CD8-positive, alpha-beta memory T cell (primary cell): ENCODE measurements at regions not wholly inside any gene's neighbourhood (a gene's known extent, or its start where the extent isn't known, plus 50 kb on each side); places are given as distances from the start of the nearest gene placed in this dataset.

Experiments used
- CTCF ChIA-PET: fragments of 350-600 bp; sonication (Branson Sonifier 250); formaldehyde crosslinking; loops from one replicate; lab custom pipeline; 2021; ENCODE audit warnings: antibody characterized with exemption; lab: Charles Lee
- POLR2A ChIA-PET: fragments of 350-600 bp; sonication (Branson Sonifier 250); formaldehyde crosslinking; loops from one replicate; lab custom pipeline; 2021; ENCODE audit warnings: antibody characterized with exemption; lab: Charles Lee
- DNase-seq, 5 donors: peaks; one replicate each; pipeline versions ENCODE4 v3.0.0 to v3.0.0-alpha.2; 2020 to 2022; ENCODE audit warnings: mixed read lengths in 1 of 5
- H3K27ac ChIP-seq: one replicate; pipeline ENCODE4 v1.7.0; 2013; ENCODE audit warnings: low read depth, mild to moderate bottlenecking, low read length, moderate library complexity
- H3K27me3 ChIP-seq: 2 replicates; pipeline ENCODE4 v1.7.0; 2013; ENCODE audit warnings: low read length, mild to moderate bottlenecking; ENCODE audit not compliant: insufficient read depth, poor library complexity, severe bottlenecking
- H3K36me3 ChIP-seq: 2 replicates; pipeline ENCODE4 v1.7.0; 2013; ENCODE audit warnings: mild to moderate bottlenecking, low read length, moderate library complexity; ENCODE audit not compliant: insufficient read depth
- H3K4me1 ChIP-seq: 2 replicates; pipeline ENCODE4 v1.7.0; 2013; ENCODE audit warnings: mild to moderate bottlenecking, low read length, moderate library complexity; ENCODE audit not compliant: insufficient read depth
- H3K4me3 ChIP-seq: 2 replicates; pipeline ENCODE4 v1.7.0; 2013; ENCODE audit warnings: mild to moderate bottlenecking, low read length
- H3K9me3 ChIP-seq: 2 replicates; pipeline ENCODE4 v1.7.0; 2013; ENCODE audit warnings: mild to moderate bottlenecking, low read length
- H3K27ac Mint-ChIP-seq, 8 donors: one replicate each; pipeline ENCODE4 v1.8.0; 2020 to 2021; ENCODE audit warnings: mixed read lengths in 8 of 8, mild to moderate bottlenecking in 6 of 8, inconsistent platforms in 3 of 8, moderate library complexity in 3 of 8
- H3K27me3 Mint-ChIP-seq, 2 donors: one replicate each; pipeline ENCODE4 v1.8.0; 2020 to 2021; ENCODE audit warnings: mixed read lengths in 2 of 2, mild to moderate bottlenecking in 1 of 2, moderate library complexity in 1 of 2
- H3K36me3 Mint-ChIP-seq, 3 donors: one replicate each; pipeline ENCODE4 v1.8.0; 2020 to 2021; ENCODE audit warnings: mixed read lengths in 3 of 3, inconsistent platforms in 1 of 3, mild to moderate bottlenecking in 1 of 3
- H3K4me1 Mint-ChIP-seq, 3 donors: one replicate each; pipeline ENCODE4 v1.8.0; 2020 to 2021; ENCODE audit warnings: mixed read lengths in 3 of 3, inconsistent platforms in 1 of 3, mild to moderate bottlenecking in 1 of 3
- H3K4me3 Mint-ChIP-seq, 7 donors: one replicate each; pipeline ENCODE4 v1.8.0; 2020 to 2021; ENCODE audit warnings: mixed read lengths in 7 of 7, mild to moderate bottlenecking in 6 of 7, moderate library complexity in 4 of 7, inconsistent platforms in 2 of 7
- H3K9me3 Mint-ChIP-seq, 5 donors: one replicate each; pipeline ENCODE4 v1.8.0; 2020 to 2022; ENCODE audit warnings: mixed read lengths in 5 of 5, mild to moderate bottlenecking in 3 of 5, moderate library complexity in 2 of 5, inconsistent platforms in 1 of 5

DNA sequence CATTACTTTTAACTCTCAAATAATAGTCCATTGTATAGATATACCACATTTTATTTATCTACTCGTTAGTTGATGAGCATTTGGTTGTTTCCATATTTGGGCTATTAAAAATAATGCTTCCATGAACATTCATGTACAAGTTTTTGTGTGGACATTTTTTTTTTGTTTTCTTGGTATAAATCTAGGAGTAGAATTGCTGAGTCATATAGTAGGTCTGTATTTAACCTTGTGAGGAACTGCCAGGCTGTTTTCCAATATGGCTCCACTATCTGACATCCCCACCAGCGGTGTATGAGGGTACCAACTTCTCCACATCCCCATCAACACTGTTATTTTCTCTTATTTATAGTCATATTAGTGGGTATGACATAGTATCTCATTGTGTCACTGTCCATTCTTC, 143.1 kb downstream of the RAP2A start:
- CTCF ChIA-PET: interaction anchor here (1.4 kb wide), 1 partner anchor 8 kb away, joined by 3 read pairs; no protein-coding TSS in a partner anchor
- no peak for DNase-seq
- Histone ChIP-seq H3K4me3 (no peak overlapping the region), H3K36me3 (no peaks in the 10 kb centered on the region), H3K27me3 (no peaks in the 10 kb centered on the region), H3K4me1 (no peaks in the 10 kb centered on the region), H3K9me3 (no peaks in the 10 kb centered on the region), H3K27ac (no peak overlapping the region)
- Mint-ChIP-seq H3K36me3 (no peaks in the 10 kb centered on the region), H3K27ac (no peak overlapping the region), H3K27me3 (peaks cover 2 to 4% of the 10 kb centered on the region in 2 donors), H3K9me3 (peaks cover 0 to 2% (median 0%) of the 10 kb centered on the region in 5 donors), H3K4me1 (no peaks in the 10 kb centered on the region), H3K4me3 (no peak overlapping the region)
- POLR2A ChIA-PET: no interaction called here

DNA sequence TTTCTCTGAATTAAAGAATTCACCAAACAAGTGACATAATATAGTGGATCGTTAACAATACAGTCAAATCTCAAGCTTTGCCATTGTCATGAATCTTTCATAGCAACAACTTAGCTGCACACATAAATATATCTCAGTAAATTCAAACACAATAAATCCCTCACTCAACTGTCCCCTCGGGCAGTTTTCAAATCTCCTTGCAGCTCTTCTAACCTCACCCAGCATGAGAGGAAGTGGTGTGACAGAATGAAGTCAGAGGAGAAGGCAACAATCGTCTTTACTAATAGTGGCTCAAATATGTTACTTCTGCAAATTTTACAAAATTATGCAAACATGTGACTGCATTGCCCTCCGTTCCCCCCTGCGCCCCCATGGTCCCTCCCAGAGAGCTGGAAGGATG, 148.2 kb downstream of the RAP2A start:
- Mint-ChIP-seq H3K4me1 (no peaks in the 10 kb centered on the region), H3K4me3 (no peak overlapping the region), H3K9me3 (peaks cover 0 to 3% (median 0%) of the 10 kb centered on the region in 5 donors), H3K36me3 (peaks cover 0 to 3% (median 0%) of the 10 kb centered on the region in 3 donors), H3K27me3 (peaks cover 8 to 20% of the 10 kb centered on the region in 2 donors), H3K27ac (peak overlapping the region in 1 of 8 donors; percentile 74)
- ChIA-PET POLR2A (no interaction called here), CTCF (no interaction called here)
- H3K4me3 ChIP-seq: no peak overlapping the region
- H3K36me3 ChIP-seq: no peaks in the 10 kb centered on the region
- H3K9me3 ChIP-seq: no peaks in the 10 kb centered on the region
- no peaks in the 10 kb centered on the region for H3K4me1 ChIP-seq
- no peak for DNase-seq
- no peak overlapping the region for H3K27ac ChIP-seq
- no peaks in the 10 kb centered on the region for H3K27me3 ChIP-seq

DNA sequence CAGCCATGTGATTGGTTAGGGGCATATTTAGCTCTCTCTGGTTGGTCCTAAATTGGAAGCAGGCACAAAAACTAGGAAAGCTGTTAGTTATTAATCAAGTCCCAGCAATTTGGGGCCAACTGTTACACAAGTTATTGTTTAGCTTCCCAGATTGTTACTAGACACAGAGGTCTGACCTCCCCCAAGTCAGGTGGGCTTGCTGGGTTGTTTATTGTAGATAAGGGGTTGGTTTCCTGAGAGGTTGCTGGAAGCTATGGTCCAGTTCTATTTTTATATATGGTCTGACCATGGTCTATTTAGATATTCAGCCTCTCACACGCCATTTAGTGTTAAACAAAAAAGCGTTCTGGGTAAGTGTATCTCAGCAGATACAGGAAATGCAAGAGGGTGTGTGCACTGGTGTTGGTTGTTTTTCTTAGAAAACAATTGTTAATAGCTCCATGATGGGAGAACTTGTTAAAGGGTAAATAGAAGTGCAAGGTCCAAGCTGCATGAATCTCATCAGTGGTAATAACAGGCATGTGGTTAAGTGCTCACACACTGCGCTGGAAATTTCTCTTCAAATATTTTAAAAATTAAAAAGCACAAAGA, 150.0 kb downstream of the RAP2A start:
- Mint-ChIP-seq H3K4me3 (peak overlapping the region in 2 of 7 donors; percentile 11 to 20), H3K27ac (peak overlapping the region in 4 of 8 donors; percentile 25 to 88 (median 62)), H3K27me3 (peaks cover 10 to 20% of the 10 kb centered on the region in 2 donors), H3K36me3 (peaks cover 0 to 3% (median 0%) of the 10 kb centered on the region in 3 donors), H3K4me1 (no peaks in the 10 kb centered on the region), H3K9me3 (peaks cover 0 to 3% (median 0%) of the 10 kb centered on the region in 5 donors)
- no peaks in the 10 kb centered on the region for H3K27me3 ChIP-seq
- no peak overlapping the region for H3K4me3 ChIP-seq
- H3K4me1 ChIP-seq: no peaks in the 10 kb centered on the region
- DNase-seq: no peak
- H3K9me3 ChIP-seq: no peaks in the 10 kb centered on the region
- H3K27ac ChIP-seq: no peak overlapping the region
- ChIA-PET POLR2A (no interaction called here), CTCF (no interaction called here)
- H3K36me3 ChIP-seq: no peaks in the 10 kb centered on the region

DNA sequence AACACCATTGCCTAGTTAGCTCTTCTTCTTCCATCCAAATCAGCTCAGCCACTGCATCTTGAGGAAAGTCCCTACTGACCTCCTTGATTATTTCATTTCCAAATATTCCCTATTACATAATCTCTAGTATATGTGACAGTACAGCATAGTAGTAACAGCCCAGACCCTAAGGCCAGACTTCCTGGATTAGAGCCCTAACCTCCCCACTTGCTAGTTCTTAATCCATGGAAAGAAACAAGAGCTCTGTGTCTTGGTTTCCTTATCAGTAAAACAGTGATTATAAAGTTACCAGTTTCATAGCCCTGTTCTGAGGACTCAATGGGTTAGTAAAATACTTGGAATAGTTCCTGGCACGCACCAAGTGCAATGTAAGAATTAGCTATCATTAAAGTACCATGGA, 153.0 kb downstream of the RAP2A start:
- ChIA-PET POLR2A (no interaction called here), CTCF (interaction anchor here (1.3 kb wide), 1 partner anchor 18 kb away, joined by 3 read pairs; no protein-coding TSS in a partner anchor)
- peaks cover 0 to 3% (median 0%) of the 10 kb centered on the region in 3 donors for H3K36me3 Mint-ChIP-seq
- Histone ChIP-seq H3K4me1 (no peaks in the 10 kb centered on the region), H3K36me3 (no peaks in the 10 kb centered on the region), H3K27ac (no peak overlapping the region), H3K27me3 (no peaks in the 10 kb centered on the region), H3K9me3 (no peaks in the 10 kb centered on the region), H3K4me3 (no peak overlapping the region)
- peak overlapping the region in 1 of 8 donors; percentile 44 for H3K27ac Mint-ChIP-seq
- H3K4me3 Mint-ChIP-seq: no peak overlapping the region
- DNase-seq: no peak
- H3K27me3 Mint-ChIP-seq: peaks cover 10 to 28% of the 10 kb centered on the region in 2 donors
- peaks cover 0 to 5% (median 0%) of the 10 kb centered on the region in 5 donors for H3K9me3 Mint-ChIP-seq
- no peaks in the 10 kb centered on the region for H3K4me1 Mint-ChIP-seq

DNA sequence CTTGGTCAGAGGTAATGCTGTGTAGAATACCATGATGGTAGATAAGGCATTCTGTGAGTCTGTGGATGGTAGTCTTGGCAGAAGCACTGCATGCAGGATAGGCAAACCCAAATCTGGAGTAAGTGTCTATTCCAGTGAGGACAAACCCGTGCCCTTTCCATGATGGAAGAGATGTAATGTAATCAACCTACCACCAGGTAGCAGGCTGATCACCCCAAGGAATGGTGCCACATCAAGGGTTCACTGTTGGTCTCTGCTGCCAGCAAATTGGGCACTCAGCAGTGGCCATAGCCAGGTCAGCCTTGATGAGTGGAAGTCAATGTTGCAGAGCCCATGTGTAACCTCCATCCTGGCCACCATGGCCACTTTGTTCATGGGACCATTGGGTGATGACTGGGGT, 155.0 kb downstream of the RAP2A start:
- ChIA-PET CTCF (no interaction called here), POLR2A (no interaction called here)
- no peak overlapping the region for H3K27ac ChIP-seq
- no peaks in the 10 kb centered on the region for H3K36me3 ChIP-seq
- H3K4me1 Mint-ChIP-seq: no peaks in the 10 kb centered on the region
- H3K4me3 ChIP-seq: no peak overlapping the region
- H3K4me1 ChIP-seq: no peaks in the 10 kb centered on the region
- H3K27ac Mint-ChIP-seq: no peak overlapping the region
- no peak for DNase-seq
- H3K9me3 ChIP-seq: no peaks in the 10 kb centered on the region
- H3K36me3 Mint-ChIP-seq: no peaks in the 10 kb centered on the region
- H3K27me3 ChIP-seq: no peaks in the 10 kb centered on the region
- peaks cover 18 to 33% of the 10 kb centered on the region in 2 donors for H3K27me3 Mint-ChIP-seq
- no peak overlapping the region for H3K4me3 Mint-ChIP-seq
- H3K9me3 Mint-ChIP-seq: peaks cover 0 to 5% (median 0%) of the 10 kb centered on the region in 5 donors

DNA sequence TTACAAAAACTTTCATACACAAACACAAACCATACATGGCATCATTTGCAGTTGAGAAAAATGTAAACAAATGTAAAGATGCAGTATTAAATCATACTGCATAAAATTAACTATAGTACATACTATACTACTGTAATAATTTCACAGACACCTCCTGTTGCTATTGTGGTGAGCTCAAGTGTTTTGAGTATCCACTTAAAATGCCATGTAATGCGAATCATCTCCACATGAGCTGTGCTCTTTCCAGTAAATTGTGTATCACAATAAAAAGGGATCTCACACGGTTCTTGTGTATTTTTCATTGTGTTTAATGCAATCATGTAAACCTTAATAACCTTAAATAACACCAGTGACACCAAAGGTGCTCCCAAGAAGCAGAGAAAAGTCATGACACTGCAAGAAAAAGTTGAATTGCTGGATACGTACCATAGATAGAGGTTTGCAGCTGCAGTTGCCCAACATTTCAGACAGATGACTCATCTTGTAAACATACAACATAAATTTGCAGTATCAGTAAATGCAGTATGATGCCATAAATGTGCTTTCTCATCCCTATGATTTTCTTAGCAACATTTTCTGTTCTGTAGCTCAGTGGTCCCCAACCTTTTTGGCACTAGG, 166.6 kb downstream of the RAP2A start:
- H3K4me3 Mint-ChIP-seq: no peak overlapping the region
- CTCF ChIA-PET: no interaction called here
- peaks cover 4 to 23% of the 10 kb centered on the region in 2 donors for H3K27me3 Mint-ChIP-seq
- H3K27me3 ChIP-seq: no peaks in the 10 kb centered on the region
- POLR2A ChIA-PET: no interaction called here
- no peak overlapping the region for H3K27ac Mint-ChIP-seq
- no peaks in the 10 kb centered on the region for H3K4me1 Mint-ChIP-seq
- no peak overlapping the region for H3K27ac ChIP-seq
- no peak for DNase-seq
- H3K4me3 ChIP-seq: no peak overlapping the region
- H3K36me3 Mint-ChIP-seq: peaks cover 0 to 6% (median 0%) of the 10 kb centered on the region in 3 donors
- H3K4me1 ChIP-seq: no peaks in the 10 kb centered on the region
- H3K9me3 ChIP-seq: no peaks in the 10 kb centered on the region
- H3K9me3 Mint-ChIP-seq: peaks cover 0 to 5% (median 0%) of the 10 kb centered on the region in 5 donors
- no peaks in the 10 kb centered on the region for H3K36me3 ChIP-seq

DNA sequence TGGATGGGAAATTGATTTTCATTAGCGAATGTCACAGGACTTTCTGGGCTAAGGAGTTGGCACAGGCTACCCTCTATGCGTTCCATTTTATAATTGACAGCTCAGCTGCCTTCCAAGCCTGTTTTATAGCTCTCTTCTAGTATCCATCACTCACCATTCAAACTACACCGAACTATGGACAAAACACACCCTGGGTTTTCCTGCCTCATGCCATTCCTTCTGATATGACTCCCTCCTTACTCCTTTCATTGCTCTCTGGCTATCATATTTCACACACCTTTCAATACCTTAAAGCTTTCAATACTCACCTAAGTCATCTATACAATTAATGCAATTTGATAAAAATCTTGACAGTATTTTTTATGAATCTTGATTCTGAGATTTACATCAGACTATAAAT, 181.3 kb downstream of the RAP2A start:
- no peaks in the 10 kb centered on the region for H3K4me1 Mint-ChIP-seq
- POLR2A ChIA-PET: no interaction called here
- CTCF ChIA-PET: no interaction called here

DNA sequence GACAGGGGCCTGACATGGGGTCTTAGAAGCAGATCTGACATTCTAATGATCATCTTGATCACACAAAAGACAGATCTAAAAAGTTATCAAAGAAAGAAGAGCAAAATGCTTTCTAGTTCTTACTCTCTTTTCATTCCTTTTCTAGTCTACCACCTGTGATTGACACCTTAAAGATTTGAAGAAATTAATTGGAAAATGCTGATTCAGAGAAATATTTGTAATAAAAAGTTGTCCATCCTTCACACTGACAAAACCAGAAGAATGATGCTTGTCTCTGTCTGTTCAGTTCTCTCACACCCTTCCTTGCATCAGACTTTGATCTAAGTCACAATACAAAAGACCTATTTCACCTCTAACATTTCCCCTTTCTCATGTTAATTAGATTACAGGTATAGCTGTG, 182.4 kb downstream of the RAP2A start:
- Mint-ChIP-seq H3K9me3 (peaks cover 0 to 4% (median 0%) of the 10 kb centered on the region in 5 donors), H3K27me3 (peaks cover 2 to 18% of the 10 kb centered on the region in 2 donors), H3K27ac (no peak overlapping the region), H3K36me3 (no peaks in the 10 kb centered on the region), H3K4me3 (no peak overlapping the region), H3K4me1 (no peaks in the 10 kb centered on the region)
- CTCF ChIA-PET: no interaction called here
- POLR2A ChIA-PET: no interaction called here
- Histone ChIP-seq H3K36me3 (no peaks in the 10 kb centered on the region), H3K27me3 (no peaks in the 10 kb centered on the region), H3K4me1 (no peaks in the 10 kb centered on the region), H3K27ac (no peak overlapping the region), H3K4me3 (no peak overlapping the region), H3K9me3 (no peaks in the 10 kb centered on the region)
- no peak for DNase-seq

More for the DNA sequence above, 181.3 kb downstream of the RAP2A start:
- Histone ChIP-seq H3K4me1 (no peaks in the 10 kb centered on the region), H3K36me3 (no peaks in the 10 kb centered on the region), H3K27me3 (no peaks in the 10 kb centered on the region), H3K27ac (no peak overlapping the region), H3K9me3 (no peaks in the 10 kb centered on the region), H3K4me3 (no peak overlapping the region)
- Mint-ChIP-seq H3K4me3 (no peak overlapping the region), H3K27ac (no peak overlapping the region), H3K9me3 (peaks cover 0 to 4% (median 0%) of the 10 kb centered on the region in 5 donors), H3K36me3 (no peaks in the 10 kb centered on the region), H3K27me3 (peaks cover 2 to 14% of the 10 kb centered on the region in 2 donors)
- DNase-seq: no peak
